ENCODE measurements at regions not wholly inside any gene's neighbourhood (a gene's known extent, or its start where the extent isn't known, plus 50 kb on each side); places are given as distances from the start of the nearest gene placed in this dataset.

DNA sequence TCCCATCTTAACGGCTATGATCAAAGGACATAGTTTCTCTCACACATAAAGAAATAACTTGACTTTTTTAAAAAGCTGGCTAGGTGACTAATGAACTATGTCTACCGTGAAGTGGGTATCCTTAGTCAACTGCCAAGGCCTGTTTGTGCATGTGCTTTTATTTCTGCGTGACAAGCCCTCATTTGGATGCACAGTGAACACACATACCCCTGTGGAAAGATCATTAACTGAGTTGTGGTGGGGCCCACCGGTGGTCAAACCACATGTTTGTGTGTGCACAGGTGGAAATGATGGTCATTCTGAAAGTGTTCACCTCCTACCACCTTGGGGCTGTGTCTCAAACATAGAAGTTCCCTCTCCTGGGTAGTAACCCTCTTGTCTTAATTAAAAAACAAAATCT, 256.1 kb upstream of the SALL1 start:
- H3K27ac ChIP-seq = peak overlapping the region in 3 of 4 donors; percentile 80 to 87 (median 80)
- H3K9me3 ChIP-seq = no peaks in the 10 kb centered on the region
- no peaks in the 10 kb centered on the region for H3K36me3 ChIP-seq (replicated peaks in 1 of 2; ENCODE audit: insufficient read depth in 1 of 2, low read depth in 2 of 2)
- intact Hi-C loops (cut with DNase I) = no loop called here
- ATAC-seq (no peak), DNase-seq (no peak)
- 70 to 75% methylated on average over 4 of the region's 4 CpGs for WGBS, 2 donors
- no peak for TF ChIP-seq POLR2A (IDR thresholded peaks at IDR 0.05)
- TF ChIP-seq, protein P1, sequence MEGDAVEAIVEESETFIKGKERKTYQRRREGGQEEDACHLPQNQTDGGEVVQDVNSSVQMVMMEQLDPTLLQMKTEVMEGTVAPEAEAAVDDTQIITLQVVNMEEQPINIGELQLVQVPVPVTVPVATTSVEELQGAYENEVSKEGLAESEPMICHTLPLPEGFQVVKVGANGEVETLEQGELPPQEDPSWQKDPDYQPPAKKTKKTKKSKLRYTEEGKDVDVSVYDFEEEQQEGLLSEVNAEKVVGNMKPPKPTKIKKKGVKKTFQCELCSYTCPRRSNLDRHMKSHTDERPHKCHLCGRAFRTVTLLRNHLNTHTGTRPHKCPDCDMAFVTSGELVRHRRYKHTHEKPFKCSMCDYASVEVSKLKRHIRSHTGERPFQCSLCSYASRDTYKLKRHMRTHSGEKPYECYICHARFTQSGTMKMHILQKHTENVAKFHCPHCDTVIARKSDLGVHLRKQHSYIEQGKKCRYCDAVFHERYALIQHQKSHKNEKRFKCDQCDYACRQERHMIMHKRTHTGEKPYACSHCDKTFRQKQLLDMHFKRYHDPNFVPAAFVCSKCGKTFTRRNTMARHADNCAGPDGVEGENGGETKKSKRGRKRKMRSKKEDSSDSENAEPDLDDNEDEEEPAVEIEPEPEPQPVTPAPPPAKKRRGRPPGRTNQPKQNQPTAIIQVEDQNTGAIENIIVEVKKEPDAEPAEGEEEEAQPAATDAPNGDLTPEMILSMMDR (IDR thresholded peaks at IDR 0.05) = no peak
- H3K4me3 ChIP-seq = no peak overlapping the region
- peaks cover 97% of the 10 kb centered on the region for H3K4me1 ChIP-seq
- H3K27me3 ChIP-seq = no peaks in the 10 kb centered on the region

DNA sequence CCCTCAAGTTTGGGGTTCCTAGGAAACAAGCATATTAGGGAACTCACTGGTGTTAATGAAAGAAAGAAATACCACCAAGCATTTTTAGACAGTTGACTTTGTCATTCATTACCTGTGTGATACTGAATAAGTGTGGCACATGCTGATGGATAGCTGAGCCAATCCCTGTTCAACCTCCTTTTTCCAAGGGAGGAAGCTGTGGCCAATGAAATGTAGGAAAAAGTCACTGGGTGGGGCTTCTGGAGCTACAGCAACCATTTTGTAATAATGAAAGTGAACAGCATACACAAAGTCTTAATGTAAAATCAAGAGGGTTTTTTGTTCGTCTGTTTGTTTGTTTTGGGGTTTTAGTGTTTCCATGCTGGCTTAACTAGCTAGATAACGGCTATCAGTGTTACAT, 254.3 kb upstream of the SALL1 start:
- intact Hi-C loops (cut with DNase I) = no loop called here
- Histone ChIP-seq H3K27ac (peak overlapping the region in 2 of 4 donors; percentile 2 to 82), H3K27me3 (no peaks in the 10 kb centered on the region), H3K9me3 (no peaks in the 10 kb centered on the region), H3K4me1 (peaks cover 92% of the 10 kb centered on the region), H3K36me3 (replicated peaks in 1 of 2; ENCODE audit: insufficient read depth in 1 of 2, low read depth in 2 of 2) (no peaks in the 10 kb centered on the region), H3K4me3 (no peak overlapping the region)
- 51 to 56% methylated on average over 2 of the region's 2 CpGs for WGBS, 2 donors
- TF ChIP-seq POLR2A (IDR thresholded peaks at IDR 0.05) = no peak
- TF ChIP-seq, protein P1 (IDR thresholded peaks at IDR 0.05) = no peak
- ATAC-seq (no peak), DNase-seq (no peak)

DNA sequence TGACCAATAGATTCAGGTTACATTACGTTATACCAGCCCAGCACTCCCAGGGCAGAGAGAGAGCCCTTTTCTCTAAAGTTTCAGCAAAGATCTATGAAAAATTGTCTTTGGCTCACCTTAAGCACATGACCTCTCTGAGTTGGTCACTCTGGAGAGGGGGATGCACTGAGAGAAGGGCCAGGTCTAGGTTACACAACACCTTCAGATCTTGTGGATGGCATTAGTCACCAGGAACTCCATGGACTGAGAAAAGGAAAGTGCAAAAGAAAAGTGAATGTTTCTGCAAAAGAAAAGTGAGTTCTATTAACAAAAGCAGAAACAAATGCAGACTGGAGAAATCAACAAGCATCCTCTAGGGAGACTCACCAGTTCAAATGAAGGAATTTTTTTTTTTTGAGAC, 253.3 kb upstream of the SALL1 start:
- no peaks in the 10 kb centered on the region for H3K27me3 ChIP-seq
- intact Hi-C loops (cut with DNase I) = no loop called here
- H3K9me3 ChIP-seq = no peaks in the 10 kb centered on the region
- no peak for ATAC-seq
- 29 to 97% methylated on average over 1 of the region's 1 CpG for WGBS, 2 donors
- H3K36me3 ChIP-seq (replicated peaks in 1 of 2; ENCODE audit: insufficient read depth in 1 of 2, low read depth in 2 of 2) = no peaks in the 10 kb centered on the region
- peaks cover 90% of the 10 kb centered on the region for H3K4me1 ChIP-seq
- no peak for TF ChIP-seq POLR2A (IDR thresholded peaks at IDR 0.05)
- TF ChIP-seq, protein P1 (IDR thresholded peaks at IDR 0.05) = no peak
- DNase-seq = peak in 1 of 4 donors; percentile 12
- peak overlapping the region; percentile 6 to 85 (median 82) for H3K27ac ChIP-seq
- H3K4me3 ChIP-seq = no peak overlapping the region

DNA sequence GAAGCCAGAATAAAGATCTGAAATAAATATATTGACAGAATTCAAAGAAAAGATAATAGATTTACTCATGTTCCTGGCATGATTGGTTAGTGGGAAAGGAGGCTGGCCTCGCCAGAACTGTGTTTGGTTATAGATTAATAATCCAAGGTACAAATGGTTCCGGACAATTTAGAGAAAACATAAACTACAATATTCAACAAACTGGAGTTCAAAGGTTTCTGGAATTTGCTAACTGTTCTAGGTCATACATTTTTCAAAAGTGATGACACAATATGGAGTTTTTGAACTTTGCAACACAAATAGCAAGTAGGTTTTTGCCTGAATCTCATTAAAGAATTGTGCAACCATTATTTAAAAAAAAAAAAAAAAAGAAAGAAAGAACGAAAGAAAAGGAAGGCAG, 251.7 kb upstream of the SALL1 start:
- intact Hi-C loops (cut with DNase I) = no loop called here
- peak overlapping the region; percentile 82 to 88 (median 84) for H3K27ac ChIP-seq
- ATAC-seq (peak; percentile 91), DNase-seq (peak; percentile 80 to 86 (median 84))
- no peaks in the 10 kb centered on the region for H3K36me3 ChIP-seq (replicated peaks in 1 of 2; ENCODE audit: insufficient read depth in 1 of 2, low read depth in 2 of 2)
- H3K4me3 ChIP-seq = no peak overlapping the region
- WGBS, 2 donors = 14 to 21% methylated on average over 3 of the region's 3 CpGs
- H3K27me3 ChIP-seq = no peaks in the 10 kb centered on the region
- no peaks in the 10 kb centered on the region for H3K9me3 ChIP-seq
- TF ChIP-seq POLR2A (IDR thresholded peaks at IDR 0.05) = no peak
- TF ChIP-seq, protein P1 (IDR thresholded peaks at IDR 0.05) = no peak
- H3K4me1 ChIP-seq = peaks cover 82% of the 10 kb centered on the region

DNA sequence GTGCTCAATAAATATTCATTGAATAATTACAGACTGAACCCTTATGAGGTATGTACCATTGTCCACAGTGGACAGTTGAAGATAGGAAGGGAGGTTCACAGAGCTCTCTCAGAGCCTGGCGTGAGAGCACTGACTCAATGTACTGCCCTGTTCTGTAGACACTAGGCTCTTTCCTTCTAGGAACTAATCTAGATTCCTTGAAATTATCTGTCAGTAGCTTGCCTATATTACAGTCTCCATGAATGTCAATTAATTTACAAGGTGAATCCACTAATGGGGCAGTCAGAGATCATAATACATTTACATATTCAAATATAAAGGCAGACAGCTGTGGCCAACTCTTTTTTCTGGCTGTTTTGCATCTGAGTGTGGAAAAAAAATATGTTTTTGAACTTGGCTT, 251.2 kb upstream of the SALL1 start:
- Histone ChIP-seq H3K4me3 (no peak overlapping the region), H3K4me1 (peaks cover 77% of the 10 kb centered on the region), H3K27ac (peak overlapping the region; percentile 82 to 85 (median 84)), H3K27me3 (no peaks in the 10 kb centered on the region), H3K36me3 (replicated peaks in 1 of 2; ENCODE audit: insufficient read depth in 1 of 2, low read depth in 2 of 2) (no peaks in the 10 kb centered on the region), H3K9me3 (no peaks in the 10 kb centered on the region)
- ATAC-seq = peak; percentile 47
- intact Hi-C loops (cut with DNase I) = no loop called here
- no peak for TF ChIP-seq POLR2A (IDR thresholded peaks at IDR 0.05)
- TF ChIP-seq, protein P1 (IDR thresholded peaks at IDR 0.05) = no peak
- WGBS, 2 donors = 50 to 84% methylated on average over 1 of the region's 1 CpG
- peak in 2 of 4 donors; percentile 23 to 25 for DNase-seq
